AG09319 (cell line): ENCODE measurements at regions not wholly inside any gene's neighbourhood (a gene's known extent, or its start where the extent isn't known, plus 50 kb on each side); places are given as distances from the start of the nearest gene placed in this dataset.

ENCODE experiments used
- DNase-seq: peaks from one replicate; pipeline ENCODE4 v3.0.0-alpha.2; 2010; ENCODE audit warnings: low read depth; ENCODE audit errors: extremely low read depth
- CTCF ChIP-seq: IDR thresholded peaks from 2 replicates; pipeline ENCODE4 v1.5.1; 2011; ENCODE audit warnings: low read depth, mild to moderate bottlenecking, inconsistent platforms, low read length, moderate library complexity

GRCh38 chrX:113033966-113034680 is 193.5 kb upstream of the AMOT start:
- no peak for TF ChIP-seq CTCF
- no peak for DNase-seq

DNA sequence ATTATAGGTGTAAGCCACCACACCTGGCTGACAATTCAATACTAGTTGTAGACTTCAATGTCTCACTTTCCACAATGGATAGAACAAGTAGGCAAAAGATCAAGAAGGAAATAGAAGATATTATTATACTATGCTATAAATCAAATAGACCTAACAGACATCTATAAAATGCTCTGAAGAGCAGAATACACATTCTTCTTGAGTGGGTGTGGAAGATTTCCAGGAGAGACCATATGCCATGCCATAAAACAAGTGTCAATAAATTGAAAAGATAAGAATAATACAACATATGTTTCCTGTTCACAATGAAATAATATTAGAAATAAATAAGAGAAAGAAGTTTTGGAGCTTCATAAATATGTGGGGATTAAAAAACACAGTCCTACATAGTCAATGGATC is 179.3 kb upstream of the AMOT start:
- DNase-seq, result no peak
- no peak for TF ChIP-seq CTCF

- no peak for DNase-seq
These were observed 169.2 kb upstream of the AMOT start for GRCh38 chrX:113009837-113010236.

DNA sequence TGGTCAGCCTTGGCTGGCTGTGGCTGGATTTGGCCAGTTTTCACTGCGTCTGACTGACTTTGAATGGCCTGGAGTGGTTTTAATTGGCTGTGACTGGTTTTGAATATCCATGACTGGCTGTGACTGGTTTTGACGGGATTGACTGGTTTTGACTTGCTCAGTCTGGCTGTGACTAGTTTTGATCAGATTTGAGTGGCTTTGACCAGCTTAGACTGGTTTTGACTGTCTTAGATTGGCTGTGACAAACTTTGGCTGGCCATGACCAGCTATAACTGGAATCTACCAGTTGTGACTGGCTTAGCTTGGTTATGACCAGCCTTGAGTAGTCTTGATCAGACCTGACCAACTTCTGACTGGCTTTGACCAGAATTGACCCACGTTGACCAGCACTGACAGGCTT is 168.4 kb upstream of the AMOT start:
- DNase-seq, result no peak
- TF ChIP-seq CTCF, result no peak

More at GRCh38 chrX:113009837-113010236, 169.2 kb upstream of the AMOT start:
- no peak for TF ChIP-seq CTCF

- TF ChIP-seq CTCF, result peak; percentile 3
- no peak for DNase-seq
These were observed 161.2 kb upstream of the AMOT start for GRCh38 chrX:113001836-113002235.

DNA sequence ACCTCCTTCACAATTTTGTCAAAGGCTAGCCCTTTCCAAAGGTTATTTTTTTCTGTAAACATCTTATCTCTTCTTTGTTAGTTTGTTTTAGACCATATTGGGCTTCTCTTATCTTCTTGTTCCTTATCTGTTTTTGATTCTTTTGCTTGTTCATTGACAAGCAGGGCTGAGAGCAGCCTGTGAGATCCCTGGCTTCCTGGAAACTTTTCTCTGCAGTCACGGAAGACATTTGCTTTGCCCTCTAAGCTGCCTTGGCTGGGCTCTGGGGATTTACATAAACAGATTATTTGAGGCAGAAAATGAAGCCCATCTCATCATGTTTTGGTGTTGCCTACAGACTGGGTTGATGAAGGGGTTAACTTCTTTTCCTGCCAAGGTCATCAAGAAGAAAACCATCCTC is 157.4 kb upstream of the AMOT start:
- DNase-seq, result no peak
- no peak for TF ChIP-seq CTCF

DNA sequence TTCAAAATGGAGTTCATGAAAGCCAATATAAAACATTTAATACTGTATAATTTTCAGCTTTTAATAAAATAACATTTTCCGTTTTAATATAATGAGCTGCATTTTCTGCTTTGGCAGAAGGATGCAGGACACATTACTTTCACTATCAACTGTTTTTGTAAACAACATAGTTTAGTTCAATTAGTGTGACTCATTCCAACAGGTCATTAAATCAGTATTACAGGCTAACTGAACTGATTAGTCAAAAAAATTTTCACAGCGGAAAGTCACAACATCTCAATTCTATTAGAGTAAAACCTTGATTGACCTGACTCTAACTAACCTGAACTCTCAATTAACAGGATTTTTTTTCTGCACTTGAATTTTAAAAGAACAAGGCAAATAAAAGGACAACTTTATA is 151.2 kb upstream of the AMOT start:
- no peak for TF ChIP-seq CTCF
- no peak for DNase-seq
